ENCODE measurements at regions not wholly inside any gene's neighbourhood (a gene's known extent, or its start where the extent isn't known, plus 50 kb on each side); places are given as distances from the start of the nearest gene placed in this dataset.

- TF ChIP-seq, protein P1, sequence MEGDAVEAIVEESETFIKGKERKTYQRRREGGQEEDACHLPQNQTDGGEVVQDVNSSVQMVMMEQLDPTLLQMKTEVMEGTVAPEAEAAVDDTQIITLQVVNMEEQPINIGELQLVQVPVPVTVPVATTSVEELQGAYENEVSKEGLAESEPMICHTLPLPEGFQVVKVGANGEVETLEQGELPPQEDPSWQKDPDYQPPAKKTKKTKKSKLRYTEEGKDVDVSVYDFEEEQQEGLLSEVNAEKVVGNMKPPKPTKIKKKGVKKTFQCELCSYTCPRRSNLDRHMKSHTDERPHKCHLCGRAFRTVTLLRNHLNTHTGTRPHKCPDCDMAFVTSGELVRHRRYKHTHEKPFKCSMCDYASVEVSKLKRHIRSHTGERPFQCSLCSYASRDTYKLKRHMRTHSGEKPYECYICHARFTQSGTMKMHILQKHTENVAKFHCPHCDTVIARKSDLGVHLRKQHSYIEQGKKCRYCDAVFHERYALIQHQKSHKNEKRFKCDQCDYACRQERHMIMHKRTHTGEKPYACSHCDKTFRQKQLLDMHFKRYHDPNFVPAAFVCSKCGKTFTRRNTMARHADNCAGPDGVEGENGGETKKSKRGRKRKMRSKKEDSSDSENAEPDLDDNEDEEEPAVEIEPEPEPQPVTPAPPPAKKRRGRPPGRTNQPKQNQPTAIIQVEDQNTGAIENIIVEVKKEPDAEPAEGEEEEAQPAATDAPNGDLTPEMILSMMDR (conservative IDR thresholded peaks at IDR 0.05; ENCODE audit: low read length) = no peak
- no peak overlapping the region for H3K4me3 ChIP-seq (ENCODE audit: low read length)
Observed at GRCh38 chr14:65208548-65208947, 106.2 kb upstream of the MAX start.

GRCh38 chr14:65210118-65210821 lies 108.0 kb upstream of the MAX start:
- DNase-seq (ENCODE audit: low read depth) = peak; percentile 23
- no peak overlapping the region for H3K4me3 ChIP-seq (ENCODE audit: low read length)
- TF ChIP-seq, protein P1 (conservative IDR thresholded peaks at IDR 0.05; ENCODE audit: low read length) = no peak

More at GRCh38 chr14:65208548-65208947, 106.2 kb upstream of the MAX start:
- no peak for DNase-seq (ENCODE audit: low read depth)

DNA sequence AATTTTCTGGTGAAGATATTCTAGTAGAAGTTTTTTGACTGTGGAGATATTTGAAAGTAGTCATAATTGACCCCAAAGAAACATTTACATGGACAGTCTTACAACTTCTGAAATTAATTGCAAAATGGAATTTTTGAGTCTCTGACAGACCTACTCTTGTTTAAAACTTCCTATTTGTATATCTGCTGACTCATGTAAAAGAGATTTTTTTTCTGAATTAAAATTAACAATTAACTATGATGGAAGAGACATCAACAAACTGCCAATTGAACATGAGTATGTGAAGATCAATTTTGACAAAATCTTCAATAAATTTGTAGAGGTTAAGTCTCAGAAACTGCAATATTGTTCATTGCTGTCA lies 108.5 kb upstream of the MAX start:
- H3K4me3 ChIP-seq (ENCODE audit: low read length) = no peak overlapping the region
- TF ChIP-seq, protein P1 (conservative IDR thresholded peaks at IDR 0.05; ENCODE audit: low read length) = no peak
- peak; percentile 22 for DNase-seq (ENCODE audit: low read depth)

DNA sequence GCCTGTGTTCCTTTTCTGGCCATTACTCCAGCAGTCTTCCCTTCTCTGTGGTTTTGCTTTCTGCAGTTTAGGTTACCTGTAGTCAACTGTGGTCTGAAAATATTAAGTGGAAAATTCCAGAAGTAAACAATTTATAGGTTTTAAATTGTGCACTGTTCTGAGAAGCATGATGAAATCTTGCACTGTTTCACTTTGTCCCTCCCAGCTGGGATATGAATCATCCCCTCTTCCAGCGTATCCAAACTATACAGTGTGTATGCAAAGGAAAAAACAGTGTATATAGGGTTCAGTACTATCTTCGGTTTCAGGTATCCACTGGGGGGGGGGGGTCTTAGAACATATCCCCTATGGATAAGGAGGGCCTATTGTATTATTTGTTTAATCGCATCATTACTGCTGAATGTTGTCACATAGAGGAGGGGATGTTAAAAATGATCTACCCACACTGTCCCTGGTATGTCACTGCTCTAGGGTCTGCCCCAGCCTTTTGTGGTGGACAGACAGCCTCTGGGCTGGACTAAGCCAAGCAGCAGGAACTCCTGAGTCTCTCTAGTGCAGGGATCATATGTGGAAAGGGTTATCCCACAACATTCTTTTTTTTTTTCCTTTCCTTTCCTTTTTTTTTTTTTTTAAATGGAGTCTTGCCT lies 109.1 kb upstream of the MAX start:
- H3K4me3 ChIP-seq (ENCODE audit: low read length) = no peak overlapping the region
- TF ChIP-seq, protein P1 (conservative IDR thresholded peaks at IDR 0.05; ENCODE audit: low read length) = no peak
- peak; percentile 68 for DNase-seq (ENCODE audit: low read depth)

DNA sequence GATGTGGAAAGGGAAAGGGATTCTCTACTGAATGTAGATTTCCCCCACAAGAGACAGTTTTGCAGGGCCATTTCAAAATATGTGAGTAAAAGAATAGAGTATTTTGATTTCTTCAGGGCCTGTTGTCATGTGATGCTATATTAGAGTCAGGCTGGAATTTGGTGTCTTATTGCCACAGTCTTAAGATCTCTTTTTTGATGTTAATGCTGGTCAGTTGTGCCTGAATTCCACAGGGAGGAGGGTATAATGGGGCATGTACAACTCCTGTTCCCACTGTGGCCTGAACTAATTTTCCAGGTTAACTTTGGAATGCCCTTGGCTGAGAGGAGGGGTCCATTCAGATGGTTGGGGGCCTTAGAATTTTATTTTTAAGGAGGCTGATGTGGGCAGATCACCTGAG lies 111.0 kb upstream of the MAX start:
- TF ChIP-seq, protein P1 (conservative IDR thresholded peaks at IDR 0.05; ENCODE audit: low read length) = no peak
- peak; percentile 53 for DNase-seq (ENCODE audit: low read depth)
- H3K4me3 ChIP-seq (ENCODE audit: low read length) = no peak overlapping the region

- H3K4me3 ChIP-seq (ENCODE audit: low read length) = no peak overlapping the region
- TF ChIP-seq, protein P1 (conservative IDR thresholded peaks at IDR 0.05; ENCODE audit: low read length) = no peak
- no peak for DNase-seq (ENCODE audit: low read depth)
Observed at GRCh38 chr14:65214741-65215140, 112.4 kb upstream of the MAX start.

DNA sequence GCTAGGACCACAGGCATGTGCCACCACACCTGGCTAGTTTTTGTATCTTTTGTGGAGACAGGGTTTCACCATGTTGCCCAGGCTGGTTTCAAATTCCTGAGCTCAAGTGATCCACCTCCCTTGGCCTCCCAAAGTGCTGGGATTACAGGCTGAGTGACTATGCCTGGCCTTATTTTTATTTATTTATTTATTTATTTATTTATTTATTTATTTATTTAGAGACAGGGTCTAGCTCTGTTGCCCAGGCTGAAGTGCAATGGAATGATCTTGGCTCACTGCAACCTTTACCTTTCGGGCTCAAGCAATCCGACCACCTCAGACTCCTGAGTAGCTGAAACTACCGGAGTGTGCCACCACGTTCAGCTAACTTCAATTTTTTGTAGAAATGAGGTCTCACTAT lies 117.0 kb upstream of the MAX start:
- TF ChIP-seq, protein P1 (conservative IDR thresholded peaks at IDR 0.05; ENCODE audit: low read length) = no peak
- no peak overlapping the region for H3K4me3 ChIP-seq (ENCODE audit: low read length)
- DNase-seq (ENCODE audit: low read depth) = no peak
